Stimulated activated naive CD8-positive, alpha-beta T cell treated with anti-CD3 and anti-CD28 coated beads, Interleukin-15, amount 100 ng/mL, for 72 hours (primary cell): ENCODE measurements at regions not wholly inside any gene's neighbourhood (a gene's known extent, or its start where the extent isn't known, plus 50 kb on each side); places are given as distances from the start of the nearest gene placed in this dataset.

Experiments
- ATAC-seq: fragments of 150-1000 bp; cut with Tn5 transposase; 2 replicates; pipeline ENCODE4 v1.10.0; 2021; ENCODE audit warnings: mild to moderate bottlenecking, moderate library complexity
- DNase-seq, 2 donors: peaks; one replicate each; pipeline ENCODE4 v3.0.0; 2021 to 2022
- H3K27ac Mint-ChIP-seq, 2 donors: one replicate each; pipeline ENCODE4 v1.8.0; 2022; ENCODE audit warnings: mild to moderate bottlenecking in 2 of 2, mixed read lengths in 2 of 2, moderate library complexity in 2 of 2
- H3K27me3 Mint-ChIP-seq: one replicate; pipeline ENCODE4 v1.8.0; 2022; ENCODE audit warnings: mixed read lengths
- H3K4me1 Mint-ChIP-seq: one replicate; pipeline ENCODE4 v1.8.0; 2022; ENCODE audit warnings: mild to moderate bottlenecking, mixed read lengths
- H3K4me3 Mint-ChIP-seq, 2 donors: one replicate each; pipeline ENCODE4 v1.8.0; 2022; ENCODE audit warnings: mild to moderate bottlenecking in 2 of 2, mixed read lengths in 2 of 2, moderate library complexity in 1 of 2
- H3K9me3 Mint-ChIP-seq, 2 donors: one replicate each; pipeline ENCODE4 v1.8.0; 2022; ENCODE audit warnings: mixed read lengths in 2 of 2

DNA sequence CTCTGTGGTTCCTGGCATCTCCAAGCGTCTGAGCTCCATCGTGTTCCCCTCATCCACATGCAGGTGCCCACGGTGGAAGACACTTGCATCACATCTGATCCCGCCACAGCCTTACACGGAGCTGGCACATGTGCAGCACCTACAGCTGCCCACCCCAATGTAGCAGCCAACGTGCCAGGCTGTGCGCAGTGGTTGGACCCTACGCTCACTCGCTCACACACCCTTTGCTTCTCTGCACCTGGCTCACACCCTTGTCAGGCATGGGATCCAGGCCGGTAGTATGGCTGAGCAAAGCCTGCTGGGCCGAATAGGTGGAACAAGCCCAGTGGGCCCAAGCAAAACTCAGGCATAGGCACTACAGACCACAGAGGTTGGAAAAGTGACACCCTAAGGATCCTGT, 567.2 kb downstream of the FSCB start:
- no peak overlapping the region for H3K4me3 Mint-ChIP-seq
- H3K27ac Mint-ChIP-seq, result no peak overlapping the region
- no peaks in the 10 kb centered on the region for H3K4me1 Mint-ChIP-seq
- H3K27me3 Mint-ChIP-seq, result no peaks in the 10 kb centered on the region
- no peak for ATAC-seq
- peaks cover 8 to 16% of the 10 kb centered on the region in 2 donors for H3K9me3 Mint-ChIP-seq
- DNase-seq, result no peak

- Mint-ChIP-seq H3K27me3 (no peaks in the 10 kb centered on the region), H3K4me1 (no peaks in the 10 kb centered on the region), H3K27ac (no peak overlapping the region), H3K9me3 (peaks cover 8 to 16% of the 10 kb centered on the region in 2 donors), H3K4me3 (no peak overlapping the region)
- DNase-seq (no peak), ATAC-seq (no peak)
These were observed 568.3 kb downstream of the FSCB start for GRCh38 chr14:43938588-43939281.

- Mint-ChIP-seq H3K4me3 (no peak overlapping the region), H3K27ac (no peak overlapping the region), H3K4me1 (no peaks in the 10 kb centered on the region), H3K27me3 (no peaks in the 10 kb centered on the region), H3K9me3 (peaks cover 8 to 16% of the 10 kb centered on the region in 2 donors)
- ATAC-seq (no peak), DNase-seq (no peak)
These were observed 570.1 kb downstream of the FSCB start for GRCh38 chr14:43937001-43937400.

DNA sequence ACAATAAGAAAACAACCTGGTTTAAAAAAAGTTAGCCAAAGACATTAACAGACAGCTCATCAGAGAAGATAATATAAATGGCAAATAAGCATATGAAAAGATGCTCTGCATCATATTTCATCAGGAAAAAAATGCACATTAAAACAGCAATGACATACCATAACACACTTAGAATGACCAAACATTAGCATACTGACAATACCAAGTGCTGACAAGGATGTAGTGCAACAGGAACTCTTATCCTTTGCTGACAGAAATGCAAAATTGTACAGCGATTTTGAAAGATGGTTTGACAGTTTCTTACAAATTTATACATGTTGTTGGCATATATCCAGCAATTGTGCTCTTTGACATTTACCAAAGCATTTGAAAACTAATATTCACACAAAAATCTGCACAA, 573.0 kb downstream of the FSCB start:
- Mint-ChIP-seq H3K9me3 (peaks cover 8 to 11% of the 10 kb centered on the region in 2 donors), H3K4me1 (no peaks in the 10 kb centered on the region), H3K4me3 (no peak overlapping the region), H3K27ac (no peak overlapping the region), H3K27me3 (no peaks in the 10 kb centered on the region)
- no peak for ATAC-seq
- DNase-seq, result no peak

GRCh38 chr14:43914041-43914693, 592.9 kb downstream of the FSCB start:
- no peak overlapping the region for H3K27ac Mint-ChIP-seq
- H3K4me3 Mint-ChIP-seq, result no peak overlapping the region
- no peaks in the 10 kb centered on the region for H3K4me1 Mint-ChIP-seq
- no peak for DNase-seq
- H3K9me3 Mint-ChIP-seq, result peaks cover 0 to 16% of the 10 kb centered on the region in 2 donors
- no peaks in the 10 kb centered on the region for H3K27me3 Mint-ChIP-seq
- no peak for ATAC-seq

DNA sequence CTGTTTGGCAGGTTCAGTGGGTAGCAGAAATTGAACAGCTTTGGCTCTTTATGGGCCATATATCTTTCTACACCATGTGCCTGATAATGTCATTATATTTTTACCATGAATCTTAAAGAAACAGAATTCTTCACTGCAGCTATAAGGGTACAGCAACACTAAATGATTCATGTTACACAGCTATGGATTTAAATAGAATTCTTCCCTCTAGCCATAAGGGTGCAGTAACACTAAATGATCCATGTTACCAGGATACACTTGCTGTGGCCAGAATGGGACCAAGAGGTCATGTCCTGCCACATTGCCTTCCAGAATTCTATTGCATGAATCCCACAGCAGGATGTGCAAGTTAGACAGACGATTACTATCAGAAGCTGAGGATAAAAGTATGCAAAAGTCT, 603.9 kb downstream of the FSCB start:
- ATAC-seq, result no peak
- Mint-ChIP-seq H3K4me1 (no peaks in the 10 kb centered on the region), H3K27ac (no peak overlapping the region), H3K27me3 (no peaks in the 10 kb centered on the region), H3K4me3 (no peak overlapping the region), H3K9me3 (no peaks in the 10 kb centered on the region)
- DNase-seq, result no peak

GRCh38 chr14:43901911-43902673, 605.0 kb downstream of the FSCB start:
- no peaks in the 10 kb centered on the region for H3K4me1 Mint-ChIP-seq
- ATAC-seq, result no peak
- DNase-seq, result no peak
- no peaks in the 10 kb centered on the region for H3K9me3 Mint-ChIP-seq
- no peak overlapping the region for H3K4me3 Mint-ChIP-seq
- H3K27ac Mint-ChIP-seq, result no peak overlapping the region
- no peaks in the 10 kb centered on the region for H3K27me3 Mint-ChIP-seq

GRCh38 chr14:43900173-43900655, 606.9 kb downstream of the FSCB start:
- no peak overlapping the region for H3K27ac Mint-ChIP-seq
- H3K27me3 Mint-ChIP-seq, result no peaks in the 10 kb centered on the region
- ATAC-seq, result no peak
- no peaks in the 10 kb centered on the region for H3K9me3 Mint-ChIP-seq
- DNase-seq, result no peak
- no peaks in the 10 kb centered on the region for H3K4me1 Mint-ChIP-seq
- no peak overlapping the region for H3K4me3 Mint-ChIP-seq

GRCh38 chr14:43898687-43899086, 608.4 kb downstream of the FSCB start:
- H3K4me3 Mint-ChIP-seq, result no peak overlapping the region
- no peak for ATAC-seq

GRCh38 chr14:43896044-43896443, 611.0 kb downstream of the FSCB start:
- ATAC-seq, result no peak
- Mint-ChIP-seq H3K27ac (no peak overlapping the region), H3K27me3 (no peaks in the 10 kb centered on the region), H3K4me3 (no peak overlapping the region), H3K4me1 (no peaks in the 10 kb centered on the region), H3K9me3 (no peaks in the 10 kb centered on the region)
- no peak for DNase-seq

More at GRCh38 chr14:43898687-43899086, 608.4 kb downstream of the FSCB start:
- H3K27me3 Mint-ChIP-seq, result no peaks in the 10 kb centered on the region
- DNase-seq, result no peak
- H3K27ac Mint-ChIP-seq, result no peak overlapping the region
- H3K4me1 Mint-ChIP-seq, result no peaks in the 10 kb centered on the region
- no peaks in the 10 kb centered on the region for H3K9me3 Mint-ChIP-seq

- ATAC-seq (no peak), DNase-seq (no peak)
- Mint-ChIP-seq H3K27me3 (no peaks in the 10 kb centered on the region), H3K27ac (no peak overlapping the region), H3K4me1 (no peaks in the 10 kb centered on the region), H3K4me3 (no peak overlapping the region), H3K9me3 (no peaks in the 10 kb centered on the region)
These were observed 612.5 kb downstream of the FSCB start for GRCh38 chr14:43894534-43894933.

- DNase-seq (no peak), ATAC-seq (no peak)
- Mint-ChIP-seq H3K27me3 (no peaks in the 10 kb centered on the region), H3K27ac (peak overlapping the region in 1 of 2 donors; percentile 13), H3K4me3 (no peak overlapping the region), H3K9me3 (no peaks in the 10 kb centered on the region), H3K4me1 (no peaks in the 10 kb centered on the region)
These were observed 619.6 kb downstream of the FSCB start for GRCh38 chr14:43887523-43887922.

GRCh38 chr14:43877351-43877960, 629.6 kb downstream of the FSCB start:
- no peaks in the 10 kb centered on the region for H3K27me3 Mint-ChIP-seq
- DNase-seq, result no peak
- peaks cover 0 to 1% of the 10 kb centered on the region in 2 donors for H3K9me3 Mint-ChIP-seq
- no peaks in the 10 kb centered on the region for H3K4me1 Mint-ChIP-seq
- H3K27ac Mint-ChIP-seq, result no peak overlapping the region
- H3K4me3 Mint-ChIP-seq, result no peak overlapping the region
- ATAC-seq, result no peak

DNA sequence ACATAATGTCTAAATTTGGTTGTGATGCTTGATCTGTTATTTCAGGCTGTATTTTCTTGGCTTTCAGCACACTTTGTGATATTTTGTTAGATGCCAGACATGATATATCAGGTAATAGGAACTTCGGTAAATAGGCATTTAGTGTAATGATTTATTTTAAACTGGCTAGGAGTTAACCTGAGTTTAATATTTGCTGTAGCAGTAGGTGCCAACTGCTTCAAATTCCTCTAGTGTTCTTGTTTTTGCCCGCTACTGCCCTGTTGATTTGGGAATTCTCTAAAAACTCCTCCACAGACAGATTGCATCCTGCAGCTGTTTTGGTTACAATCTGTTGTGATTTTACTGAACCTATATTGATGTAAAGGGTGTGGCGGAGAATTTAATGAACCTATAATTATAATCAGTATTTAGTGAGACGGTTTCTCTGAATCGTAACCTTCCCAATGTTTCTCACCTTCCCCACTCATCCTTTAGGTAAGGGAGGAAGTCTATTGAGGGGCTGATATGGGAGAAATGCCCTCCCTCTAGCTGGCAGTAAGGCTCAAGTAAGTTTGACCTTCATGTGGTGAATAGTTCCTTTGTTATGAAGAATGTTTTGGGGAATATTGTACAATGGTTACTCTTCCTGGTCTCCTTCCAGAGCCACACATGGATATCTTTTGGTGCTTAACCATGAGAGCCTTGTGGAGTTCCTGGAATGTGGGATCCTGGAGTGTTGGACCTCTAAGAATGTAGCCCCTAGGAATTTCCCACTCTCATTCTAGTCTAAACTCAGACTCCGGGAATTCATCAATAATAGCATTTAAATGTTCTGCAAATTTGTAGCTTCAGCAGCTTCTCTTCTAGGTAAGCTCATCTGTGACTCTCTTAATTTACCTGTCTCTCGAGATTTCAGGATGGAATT, 634.1 kb downstream of the FSCB start:
- H3K4me3 Mint-ChIP-seq, result no peak overlapping the region
- no peak for ATAC-seq
- H3K27ac Mint-ChIP-seq, result no peak overlapping the region

DNA sequence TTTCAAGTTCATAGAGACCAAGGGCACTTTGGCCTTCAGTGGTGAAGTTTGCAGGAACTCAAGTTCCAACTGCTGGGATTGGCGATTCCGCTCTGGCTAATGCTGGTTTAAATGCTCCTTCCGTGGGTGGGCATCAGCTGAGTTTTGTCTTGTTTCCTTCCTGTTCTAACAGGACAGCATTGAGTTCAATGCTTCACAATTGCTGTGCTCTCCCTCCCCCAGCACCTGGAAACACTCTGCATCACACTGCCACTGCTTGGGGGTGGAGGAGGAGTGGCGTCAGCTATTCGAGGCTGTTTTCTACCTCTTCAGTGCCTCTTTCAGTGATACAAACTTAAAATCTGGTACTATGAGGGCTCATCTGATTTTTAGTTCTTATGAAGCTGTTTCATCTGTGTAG, 634.9 kb downstream of the FSCB start:
- H3K9me3 Mint-ChIP-seq, result peaks cover 0 to 5% of the 10 kb centered on the region in 2 donors
- DNase-seq, result no peak
- no peak for ATAC-seq
- H3K27ac Mint-ChIP-seq, result peak overlapping the region in 1 of 2 donors; percentile 25
- H3K4me3 Mint-ChIP-seq, result no peak overlapping the region
- H3K4me1 Mint-ChIP-seq, result no peaks in the 10 kb centered on the region
- H3K27me3 Mint-ChIP-seq, result no peaks in the 10 kb centered on the region

More for the DNA sequence above, 634.1 kb downstream of the FSCB start:
- Mint-ChIP-seq H3K27me3 (no peaks in the 10 kb centered on the region), H3K9me3 (peaks cover 0 to 5% of the 10 kb centered on the region in 2 donors), H3K4me1 (no peaks in the 10 kb centered on the region)
- no peak for DNase-seq
